ENCODE measurements at regions not wholly inside any gene's neighbourhood (a gene's known extent, or its start where the extent isn't known, plus 50 kb on each side); places are given as distances from the start of the nearest gene placed in this dataset.

GRCh38 chr3:20529911-20530310 lies 343.9 kb upstream of the SGO1 start:
- H3K4me3 ChIP-seq, result no peak overlapping the region
- TF ChIP-seq CTCF (IDR thresholded peaks at IDR 0.05 in 8 of 11, conservative IDR thresholded peaks at IDR 0.05 in 3 of 11) (no peak), POLR2AphosphoS5 (IDR thresholded peaks at IDR 0.05) (no peak), POLR2A (IDR thresholded peaks at IDR 0.05) (no peak)
- H3K4me1 ChIP-seq, result no peaks in the 10 kb centered on the region
- DNase-seq, result no peak
- WGBS, 5 donors, result 55 to 93% (median 76%) methylated on average over 5 of the region's 5 CpGs
- no peaks in the 10 kb centered on the region for H3K9me3 ChIP-seq
- H3K27me3 ChIP-seq (replicated peaks in 1 of 7), result no peaks in the 10 kb centered on the region
- intact Hi-C loops (cut with DNase I; ENCODE audit: low total_unique reads), result no loop called here
- no peak overlapping the region for H3K27ac ChIP-seq
- H3K36me3 ChIP-seq, result no peaks in the 10 kb centered on the region

GRCh38 chr3:20528180-20528770 lies 342.3 kb upstream of the SGO1 start:
- intact Hi-C loops (cut with DNase I; ENCODE audit: low total_unique reads), result no loop called here
- TF ChIP-seq POLR2AphosphoS5 (IDR thresholded peaks at IDR 0.05), result no peak
- no peak for TF ChIP-seq POLR2A (IDR thresholded peaks at IDR 0.05)
- TF ChIP-seq CTCF (IDR thresholded peaks at IDR 0.05 in 8 of 11, conservative IDR thresholded peaks at IDR 0.05 in 3 of 11), result no peak
- no peak for DNase-seq
- Histone ChIP-seq H3K27me3 (replicated peaks in 1 of 7) (no peaks in the 10 kb centered on the region), H3K36me3 (no peaks in the 10 kb centered on the region), H3K27ac (no peak overlapping the region), H3K9me3 (no peaks in the 10 kb centered on the region), H3K4me1 (no peaks in the 10 kb centered on the region), H3K4me3 (no peak overlapping the region)
- 59 to 77% (median 74%) methylated on average over 5 of the region's 5 CpGs for WGBS, 5 donors

- Histone ChIP-seq H3K27ac (no peak overlapping the region), H3K9me3 (no peaks in the 10 kb centered on the region), H3K4me1 (no peaks in the 10 kb centered on the region), H3K4me3 (no peak overlapping the region), H3K27me3 (replicated peaks in 1 of 7) (no peaks in the 10 kb centered on the region), H3K36me3 (no peaks in the 10 kb centered on the region)
- 66 to 77% (median 72%) methylated on average over 1 of the region's 1 CpG for WGBS, 5 donors
- intact Hi-C loops (cut with DNase I; ENCODE audit: low total_unique reads), result no loop called here
- no peak for DNase-seq
- no peak for TF ChIP-seq CTCF (IDR thresholded peaks at IDR 0.05 in 8 of 11, conservative IDR thresholded peaks at IDR 0.05 in 3 of 11)
- TF ChIP-seq POLR2A (IDR thresholded peaks at IDR 0.05), result no peak
- no peak for TF ChIP-seq POLR2AphosphoS5 (IDR thresholded peaks at IDR 0.05)
Observed at GRCh38 chr3:20527368-20527767, 341.4 kb upstream of the SGO1 start.

GRCh38 chr3:20524328-20524727 lies 338.3 kb upstream of the SGO1 start:
- H3K27me3 ChIP-seq (replicated peaks in 1 of 7), result no peaks in the 10 kb centered on the region
- TF ChIP-seq POLR2AphosphoS5 (IDR thresholded peaks at IDR 0.05) (no peak), POLR2A (IDR thresholded peaks at IDR 0.05) (no peak), CTCF (IDR thresholded peaks at IDR 0.05 in 8 of 11, conservative IDR thresholded peaks at IDR 0.05 in 3 of 11) (no peak)

More at GRCh38 chr3:20524328-20524727, 338.3 kb upstream of the SGO1 start:
- DNase-seq, result no peak
- H3K27ac ChIP-seq, result no peak overlapping the region
- no peaks in the 10 kb centered on the region for H3K36me3 ChIP-seq
- no peaks in the 10 kb centered on the region for H3K4me1 ChIP-seq
- intact Hi-C loops (cut with DNase I; ENCODE audit: low total_unique reads), result no loop called here
- H3K4me3 ChIP-seq, result no peak overlapping the region
- peaks cover 0 to 8% (median 0%) of the 10 kb centered on the region in 8 donors for H3K9me3 ChIP-seq

Data from spleen (tissue), 11 donors.